ENCODE measurements at regions not wholly inside any gene's neighbourhood (a gene's known extent, or its start where the extent isn't known, plus 50 kb on each side); places are given as distances from the start of the nearest gene placed in this dataset.

- DNase-seq (ENCODE audit: low spot score), result no peak
These were observed 145.2 kb upstream of the CDH12 start for GRCh38 chr5:22998362-22998761.

GRCh38 chr5:22988937-22989336 is 135.8 kb upstream of the CDH12 start:
- DNase-seq (ENCODE audit: low spot score), result no peak

GRCh38 chr5:22986281-22986680 is 133.1 kb upstream of the CDH12 start:
- no peak for DNase-seq (ENCODE audit: low spot score)

- no peak for DNase-seq (ENCODE audit: low spot score)
These were observed 132.3 kb upstream of the CDH12 start for GRCh38 chr5:22985446-22985845.

GRCh38 chr5:22970956-22971618 is 117.9 kb upstream of the CDH12 start:
- no peak for DNase-seq (ENCODE audit: low spot score)

- no peak for DNase-seq (ENCODE audit: low spot score)
These were observed 117.3 kb upstream of the CDH12 start for GRCh38 chr5:22970491-22970890.

- no peak for DNase-seq (ENCODE audit: low spot score)
These were observed 115.2 kb upstream of the CDH12 start for GRCh38 chr5:22968386-22968785.

GRCh38 chr5:22965960-22966359 is 112.8 kb upstream of the CDH12 start:
- no peak for DNase-seq (ENCODE audit: low spot score)

GRCh38 chr5:22964632-22965031 is 111.5 kb upstream of the CDH12 start:
- no peak for DNase-seq (ENCODE audit: low spot score)

- DNase-seq (ENCODE audit: low spot score), result no peak
These were observed 105.5 kb upstream of the CDH12 start for GRCh38 chr5:22958462-22959262.

- no peak for DNase-seq (ENCODE audit: low spot score)
These were observed 94.8 kb upstream of the CDH12 start for GRCh38 chr5:22947921-22948320.

- DNase-seq (ENCODE audit: low spot score), result no peak
These were observed 85.2 kb upstream of the CDH12 start for GRCh38 chr5:22938362-22938761.

- DNase-seq (ENCODE audit: low spot score), result peak; percentile 20
These were observed 75.8 kb upstream of the CDH12 start for GRCh38 chr5:22928821-22929482.

- no peak for DNase-seq (ENCODE audit: low spot score)
These were observed 73.4 kb upstream of the CDH12 start for GRCh38 chr5:22926574-22926973.

- no peak for DNase-seq (ENCODE audit: low spot score)
These were observed 65.4 kb upstream of the CDH12 start for GRCh38 chr5:22918511-22918910.

- DNase-seq (ENCODE audit: low spot score), result no peak
These were observed 63.2 kb upstream of the CDH12 start for GRCh38 chr5:22916393-22916792.

GRCh38 chr5:22911019-22911418 is 57.9 kb upstream of the CDH12 start:
- peak; percentile 12 for DNase-seq (ENCODE audit: low spot score)

GRCh38 chr5:22910523-22910922 is 57.4 kb upstream of the CDH12 start:
- DNase-seq (ENCODE audit: low spot score), result no peak

GRCh38 chr5:22908586-22908985 is 55.4 kb upstream of the CDH12 start:
- DNase-seq (ENCODE audit: low spot score), result no peak

- no peak for DNase-seq (ENCODE audit: low spot score)
These were observed 55.0 kb upstream of the CDH12 start for GRCh38 chr5:22908129-22908528.

Data from iPS-NIHi11 (cell line).